GM12872 (cell line): ENCODE measurements at regions not wholly inside any gene's neighbourhood (a gene's known extent, or its start where the extent isn't known, plus 50 kb on each side); places are given as distances from the start of the nearest gene placed in this dataset.

Source experiments
- CTCF ChIP-seq: IDR thresholded peaks from 3 replicates; pipeline ENCODE4 v1.5.1; 2011; ENCODE audit warnings: low read depth, mild to moderate bottlenecking, low read length, moderate library complexity; ENCODE audit not compliant: insufficient read depth

- no peak for TF ChIP-seq CTCF
Measured at GRCh38 chr1:91173346-91173890, 151.6 kb upstream of the ZNF644 start.

DNA sequence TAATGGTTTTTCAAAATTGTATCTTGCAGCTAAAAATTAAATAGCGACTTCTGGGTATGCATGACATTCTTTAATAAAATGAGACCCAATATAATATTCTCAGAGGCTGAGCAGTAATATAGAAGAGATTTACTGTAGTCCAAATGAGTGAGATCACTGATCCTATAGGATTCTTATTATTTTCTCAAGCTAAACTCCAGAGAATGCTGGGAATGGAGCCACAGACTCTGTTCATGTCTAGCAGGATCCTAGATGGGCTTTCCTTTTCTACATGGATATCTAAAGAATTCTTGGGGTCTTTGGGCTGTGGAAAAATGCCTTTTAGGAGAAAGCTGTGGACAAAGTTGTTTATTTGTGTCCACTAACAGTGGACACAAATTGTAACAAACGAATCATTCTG is 150.7 kb upstream of the ZNF644 start:
- no peak for TF ChIP-seq CTCF

- no peak for TF ChIP-seq CTCF
Measured at GRCh38 chr1:91171898-91172297, 150.1 kb upstream of the ZNF644 start.

GRCh38 chr1:91170571-91170970 is 148.7 kb upstream of the ZNF644 start:
- TF ChIP-seq CTCF: no peak

DNA sequence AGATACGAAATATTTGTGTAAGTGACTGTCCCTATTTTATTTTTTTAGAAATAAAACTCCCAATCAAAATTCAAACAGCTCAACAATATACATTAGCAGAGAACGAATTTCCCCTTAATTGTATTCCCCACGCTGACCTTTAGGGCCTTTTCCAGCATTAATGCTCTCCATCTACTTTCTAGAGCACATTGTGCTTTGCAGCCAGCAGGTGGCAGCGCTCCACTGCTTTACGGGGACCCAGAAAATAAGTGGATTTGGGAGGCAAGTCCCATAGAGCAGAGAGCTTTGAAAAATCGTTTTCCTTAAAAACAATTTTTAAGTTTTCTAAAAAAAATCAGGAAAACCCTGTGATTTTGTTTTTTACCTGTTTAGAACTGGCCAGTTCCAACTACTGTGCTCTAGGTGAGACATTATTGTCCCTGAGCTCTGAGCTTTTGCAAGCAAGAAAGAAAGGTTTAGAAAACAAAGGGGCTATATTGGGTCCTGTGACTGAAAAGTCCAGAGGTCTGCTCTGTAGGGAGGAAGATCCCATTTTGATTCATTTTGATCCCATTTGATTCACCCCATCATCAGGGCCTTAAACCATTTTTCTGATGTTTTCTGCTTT is 144.4 kb upstream of the ZNF644 start:
- peak; percentile 72 for TF ChIP-seq CTCF

GRCh38 chr1:91165033-91165654 is 143.3 kb upstream of the ZNF644 start:
- TF ChIP-seq CTCF: peak; percentile 98

DNA sequence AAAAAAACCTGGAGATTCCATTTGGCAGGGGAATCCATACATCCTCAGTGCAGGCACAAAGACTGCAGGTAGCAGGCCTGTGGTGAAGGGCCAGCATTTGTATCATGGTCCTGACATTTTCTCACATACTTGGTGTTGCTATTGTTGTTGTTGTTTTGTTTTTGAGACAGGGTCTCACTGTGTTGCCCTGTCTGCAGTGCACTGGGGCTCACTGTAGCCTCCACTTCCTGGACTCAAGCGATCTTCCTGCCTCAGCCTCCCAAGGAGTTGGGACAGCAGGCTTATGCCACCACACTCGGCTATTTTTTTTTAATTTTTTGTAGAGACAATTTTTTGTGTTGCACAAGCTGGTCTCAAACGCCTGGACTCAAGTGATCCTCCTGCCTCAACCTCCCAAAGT is 140.8 kb upstream of the ZNF644 start:
- TF ChIP-seq CTCF: no peak
